ENCODE measurements at regions not wholly inside any gene's neighbourhood (a gene's known extent, or its start where the extent isn't known, plus 50 kb on each side); places are given as distances from the start of the nearest gene placed in this dataset.

DNA sequence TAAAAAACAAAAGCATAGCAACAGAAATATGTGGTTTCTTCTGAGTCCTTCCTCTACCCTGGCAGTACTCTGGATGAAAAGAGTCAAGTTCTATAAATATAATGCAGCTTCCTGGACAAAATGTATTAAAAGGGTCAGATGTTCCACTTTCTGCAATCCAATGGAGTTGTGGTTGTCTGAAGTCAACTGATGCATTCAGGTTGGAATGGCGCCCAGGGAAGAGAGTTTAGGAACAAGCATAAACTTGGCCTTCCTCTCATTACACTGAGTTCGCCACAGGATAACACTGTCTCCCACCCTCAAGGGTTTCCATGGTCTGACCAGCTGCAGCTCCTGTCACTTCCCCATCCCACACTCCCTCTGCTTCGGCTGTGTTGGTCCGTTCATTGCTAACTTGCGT lies 66.4 kb downstream of the PLEKHG1 start:
- no peak for TF ChIP-seq EP300 (IDR thresholded peaks at IDR 0.05)
- TF ChIP-seq POLR2A (IDR thresholded peaks at IDR 0.05): no peak
- TF ChIP-seq, protein P1, sequence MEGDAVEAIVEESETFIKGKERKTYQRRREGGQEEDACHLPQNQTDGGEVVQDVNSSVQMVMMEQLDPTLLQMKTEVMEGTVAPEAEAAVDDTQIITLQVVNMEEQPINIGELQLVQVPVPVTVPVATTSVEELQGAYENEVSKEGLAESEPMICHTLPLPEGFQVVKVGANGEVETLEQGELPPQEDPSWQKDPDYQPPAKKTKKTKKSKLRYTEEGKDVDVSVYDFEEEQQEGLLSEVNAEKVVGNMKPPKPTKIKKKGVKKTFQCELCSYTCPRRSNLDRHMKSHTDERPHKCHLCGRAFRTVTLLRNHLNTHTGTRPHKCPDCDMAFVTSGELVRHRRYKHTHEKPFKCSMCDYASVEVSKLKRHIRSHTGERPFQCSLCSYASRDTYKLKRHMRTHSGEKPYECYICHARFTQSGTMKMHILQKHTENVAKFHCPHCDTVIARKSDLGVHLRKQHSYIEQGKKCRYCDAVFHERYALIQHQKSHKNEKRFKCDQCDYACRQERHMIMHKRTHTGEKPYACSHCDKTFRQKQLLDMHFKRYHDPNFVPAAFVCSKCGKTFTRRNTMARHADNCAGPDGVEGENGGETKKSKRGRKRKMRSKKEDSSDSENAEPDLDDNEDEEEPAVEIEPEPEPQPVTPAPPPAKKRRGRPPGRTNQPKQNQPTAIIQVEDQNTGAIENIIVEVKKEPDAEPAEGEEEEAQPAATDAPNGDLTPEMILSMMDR (IDR thresholded peaks at IDR 0.05): no peak
- TF ChIP-seq POLR2AphosphoS5 (IDR thresholded peaks at IDR 0.05): no peak

Data from gastroesophageal sphincter (tissue), 3 donors.